HL-60 (cell line): ENCODE measurements at regions not wholly inside any gene's neighbourhood (a gene's known extent, or its start where the extent isn't known, plus 50 kb on each side); places are given as distances from the start of the nearest gene placed in this dataset.

ENCODE experiments used
- DNase-seq, 2 experiments: peaks; one replicate each; pipeline ENCODE4 v3.0.0-alpha.2; 2010 to 2020; ENCODE audit warnings: low read depth in 1 of 2, low spot score in 1 of 2
- H3K27ac ChIP-seq: fragments of 250-450 bp; sonication (Bioruptor Pico); replicated peaks from 2 replicates; pipeline ENCODE4 v1.5.1; 2020; ENCODE audit warnings: mild to moderate bottlenecking, moderate library complexity
- H3K27me3 ChIP-seq: fragments of 250-450 bp; sonication (Bioruptor Pico); 2 replicates; pipeline ENCODE4 v1.5.1; 2021; ENCODE audit warnings: mild to moderate bottlenecking, moderate library complexity; ENCODE audit not compliant: insufficient read depth, poor library complexity, severe bottlenecking
- H3K4me3 ChIP-seq: replicated peaks from 2 replicates; pipeline ENCODE4 v1.5.1; 2011; ENCODE audit warnings: mild to moderate bottlenecking, control low read depth, low read length; ENCODE audit not compliant: insufficient read depth
- GABPA ChIP-seq: IDR thresholded peaks from 2 replicates; pipeline ENCODE4 v1.6.1; 2012; ENCODE audit warnings: low read depth
- POLR2AphosphoS5 ChIP-seq: IDR thresholded peaks from 2 replicates; pipeline ENCODE4 v1.6.1; 2012; ENCODE audit warnings: low read depth
- SPI1 ChIP-seq: IDR thresholded peaks from 2 replicates; pipeline ENCODE4 v1.6.1; 2012; ENCODE audit warnings: low read depth, mild to moderate bottlenecking, borderline replicate concordance
- TF ChIP-seq, protein P1 (sequence below): IDR thresholded peaks from 2 replicates; pipeline ENCODE4 v1.6.1; 2012; ENCODE audit warnings: low read depth; ENCODE audit not compliant: insufficient replicate concordance
- TF ChIP-seq, protein P2 (sequence below): IDR thresholded peaks from one replicate; pipeline ENCODE4 v1.5.1; 2011; ENCODE audit warnings: low read length, control low read depth, inconsistent platforms; ENCODE audit not compliant: insufficient read depth

DNA sequence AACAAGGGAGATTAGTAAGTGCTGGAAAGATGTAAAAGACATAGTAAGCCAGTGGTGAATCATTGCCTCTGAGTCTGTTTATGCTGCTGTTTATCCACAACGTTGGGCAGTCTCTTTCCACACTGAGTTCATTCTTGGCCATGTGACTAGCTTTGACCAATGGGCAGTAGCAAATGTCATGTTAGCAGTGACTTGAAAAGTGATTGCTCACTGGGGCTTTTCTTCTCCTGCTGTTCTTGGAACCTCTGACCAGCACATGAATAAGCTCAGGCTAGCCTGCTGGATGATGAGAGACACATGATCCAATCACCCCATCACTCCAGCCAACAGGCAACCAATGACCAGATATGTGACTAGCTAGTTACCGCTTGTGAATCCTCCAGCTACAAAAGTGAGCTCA is 360.4 kb downstream of the SLC4A3 start:
- TF ChIP-seq, protein P1, sequence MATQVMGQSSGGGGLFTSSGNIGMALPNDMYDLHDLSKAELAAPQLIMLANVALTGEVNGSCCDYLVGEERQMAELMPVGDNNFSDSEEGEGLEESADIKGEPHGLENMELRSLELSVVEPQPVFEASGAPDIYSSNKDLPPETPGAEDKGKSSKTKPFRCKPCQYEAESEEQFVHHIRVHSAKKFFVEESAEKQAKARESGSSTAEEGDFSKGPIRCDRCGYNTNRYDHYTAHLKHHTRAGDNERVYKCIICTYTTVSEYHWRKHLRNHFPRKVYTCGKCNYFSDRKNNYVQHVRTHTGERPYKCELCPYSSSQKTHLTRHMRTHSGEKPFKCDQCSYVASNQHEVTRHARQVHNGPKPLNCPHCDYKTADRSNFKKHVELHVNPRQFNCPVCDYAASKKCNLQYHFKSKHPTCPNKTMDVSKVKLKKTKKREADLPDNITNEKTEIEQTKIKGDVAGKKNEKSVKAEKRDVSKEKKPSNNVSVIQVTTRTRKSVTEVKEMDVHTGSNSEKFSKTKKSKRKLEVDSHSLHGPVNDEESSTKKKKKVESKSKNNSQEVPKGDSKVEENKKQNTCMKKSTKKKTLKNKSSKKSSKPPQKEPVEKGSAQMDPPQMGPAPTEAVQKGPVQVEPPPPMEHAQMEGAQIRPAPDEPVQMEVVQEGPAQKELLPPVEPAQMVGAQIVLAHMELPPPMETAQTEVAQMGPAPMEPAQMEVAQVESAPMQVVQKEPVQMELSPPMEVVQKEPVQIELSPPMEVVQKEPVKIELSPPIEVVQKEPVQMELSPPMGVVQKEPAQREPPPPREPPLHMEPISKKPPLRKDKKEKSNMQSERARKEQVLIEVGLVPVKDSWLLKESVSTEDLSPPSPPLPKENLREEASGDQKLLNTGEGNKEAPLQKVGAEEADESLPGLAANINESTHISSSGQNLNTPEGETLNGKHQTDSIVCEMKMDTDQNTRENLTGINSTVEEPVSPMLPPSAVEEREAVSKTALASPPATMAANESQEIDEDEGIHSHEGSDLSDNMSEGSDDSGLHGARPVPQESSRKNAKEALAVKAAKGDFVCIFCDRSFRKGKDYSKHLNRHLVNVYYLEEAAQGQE = no peak
- no peak for TF ChIP-seq GABPA
- TF ChIP-seq, protein P2, sequence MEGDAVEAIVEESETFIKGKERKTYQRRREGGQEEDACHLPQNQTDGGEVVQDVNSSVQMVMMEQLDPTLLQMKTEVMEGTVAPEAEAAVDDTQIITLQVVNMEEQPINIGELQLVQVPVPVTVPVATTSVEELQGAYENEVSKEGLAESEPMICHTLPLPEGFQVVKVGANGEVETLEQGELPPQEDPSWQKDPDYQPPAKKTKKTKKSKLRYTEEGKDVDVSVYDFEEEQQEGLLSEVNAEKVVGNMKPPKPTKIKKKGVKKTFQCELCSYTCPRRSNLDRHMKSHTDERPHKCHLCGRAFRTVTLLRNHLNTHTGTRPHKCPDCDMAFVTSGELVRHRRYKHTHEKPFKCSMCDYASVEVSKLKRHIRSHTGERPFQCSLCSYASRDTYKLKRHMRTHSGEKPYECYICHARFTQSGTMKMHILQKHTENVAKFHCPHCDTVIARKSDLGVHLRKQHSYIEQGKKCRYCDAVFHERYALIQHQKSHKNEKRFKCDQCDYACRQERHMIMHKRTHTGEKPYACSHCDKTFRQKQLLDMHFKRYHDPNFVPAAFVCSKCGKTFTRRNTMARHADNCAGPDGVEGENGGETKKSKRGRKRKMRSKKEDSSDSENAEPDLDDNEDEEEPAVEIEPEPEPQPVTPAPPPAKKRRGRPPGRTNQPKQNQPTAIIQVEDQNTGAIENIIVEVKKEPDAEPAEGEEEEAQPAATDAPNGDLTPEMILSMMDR = no peak
- TF ChIP-seq SPI1 = no peak
- no peak for TF ChIP-seq POLR2AphosphoS5
- no peak overlapping the region for H3K27ac ChIP-seq
- DNase-seq = no peak
- H3K27me3 ChIP-seq = no peaks in the 10 kb centered on the region
- no peak overlapping the region for H3K4me3 ChIP-seq

DNA sequence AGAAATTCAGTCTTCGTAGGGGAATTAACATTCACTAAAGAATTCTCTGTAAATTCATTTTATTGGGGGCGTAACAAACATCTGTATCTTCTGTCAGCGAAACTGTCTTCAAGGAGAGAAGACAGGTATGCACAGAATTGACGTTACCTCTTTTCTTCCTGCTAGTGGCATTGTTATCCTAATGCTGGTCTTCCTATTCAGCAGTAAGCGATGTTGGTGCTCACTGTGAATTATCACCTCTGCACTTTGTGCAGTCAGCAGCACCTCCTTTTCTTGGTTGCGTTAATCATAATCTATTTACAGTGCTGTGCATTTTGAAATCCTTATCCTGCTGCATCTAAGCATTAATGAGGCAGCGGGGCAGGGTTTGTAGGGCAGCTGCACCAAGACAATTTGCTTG is 362.3 kb downstream of the SLC4A3 start:
- no peak overlapping the region for H3K4me3 ChIP-seq
- DNase-seq = no peak
- H3K27me3 ChIP-seq = no peaks in the 10 kb centered on the region
- H3K27ac ChIP-seq = no peak overlapping the region
- no peak for TF ChIP-seq SPI1
- no peak for TF ChIP-seq POLR2AphosphoS5
- TF ChIP-seq, protein P1 = no peak
- TF ChIP-seq, protein P2 = no peak
- no peak for TF ChIP-seq GABPA

GRCh38 chr2:219991116-219991515 is 363.7 kb downstream of the SLC4A3 start:
- H3K27me3 ChIP-seq = no peaks in the 10 kb centered on the region
- no peak overlapping the region for H3K27ac ChIP-seq
- TF ChIP-seq GABPA (no peak), SPI1 (no peak), POLR2AphosphoS5 (no peak)
- TF ChIP-seq, protein P1 = no peak
- TF ChIP-seq, protein P2 = no peak
- DNase-seq = no peak
- no peak overlapping the region for H3K4me3 ChIP-seq
